HepG2 (cell line): ENCODE measurements at regions not wholly inside any gene's neighbourhood (a gene's known extent, or its start where the extent isn't known, plus 50 kb on each side); places are given as distances from the start of the nearest gene placed in this dataset.

Experiments
- ATAC-seq: fragments of 200-7000 bp; cut with Tn5 transposase; 3 replicates; pipeline ENCODE4 v1.9.1; 2020; ENCODE audit warnings: mild to moderate bottlenecking, moderate library complexity
- BruUV-seq: library from RNA; stranded (reverse); fragments of 400-500 nt; replicated peaks from 2 replicates; lab custom pipeline; 2021; lab: Mats Ljungman, UMichigan
- CTCF ChIA-PET: fragments of 300-600 bp; formaldehyde crosslinking; extraction: SDS; loops from one replicate; lab custom pipeline; 2021; ENCODE audit warnings: low total read pairs, inconsistent platforms, low intra/inter-chr PET ratio; lab: Yijun Ruan, JAX
- POLR2A ChIA-PET: fragments of 350-600 bp; sonication (Branson Sonifier 250); formaldehyde crosslinking; loops from one replicate; lab custom pipeline; 2020; ENCODE audit warnings: antibody characterized with exemption, inconsistent platforms; lab: Yijun Ruan, JAX
- DNase-seq: peaks from one replicate; pipeline ENCODE4 v3.0.0-alpha.2; 2015; ENCODE audit warnings: low spot score
- FAIRE-seq: peaks from 3 replicates; lab custom pipeline; 2011; peaks lifted over from hg19 to GRCh38; lab: Jason Lieb, UNC
- H2AFZ ChIP-seq: one replicate; pipeline ENCODE4 v1.6.1; 2011; ENCODE audit warnings: low read length, inconsistent platforms
- H3K27ac ChIP-seq: fragments of 300-600 bp; 3 replicates; pipeline ENCODE4 v1.8.0; 2011; ENCODE audit warnings: mixed run types, mild to moderate bottlenecking, mixed read lengths, low read length, inconsistent platforms; ENCODE audit not compliant: insufficient read depth; ENCODE audit errors: extremely low read length
- H3K27me3 ChIP-seq, 2 experiments: fragments of 200-600 bp in 1 of 2; 2 replicates in 1 of 2; 3 replicates in 1 of 2; pipeline versions ENCODE4 v1.6.0 to v1.8.0; 2011; ENCODE audit warnings: low read length in 2 of 2, mild to moderate bottlenecking in 2 of 2, moderate library complexity in 2 of 2, inconsistent platforms in 1 of 2; ENCODE audit not compliant: insufficient read depth in 2 of 2, control insufficient read depth in 1 of 2
- H3K36me3 ChIP-seq, 2 experiments: fragments of 200-600 bp in 1 of 2; replicated peaks in 1 of 2; 2 replicates in 1 of 2; 3 replicates in 1 of 2; pipeline versions ENCODE4 v1.5.1 to v1.8.0; 2011; ENCODE audit warnings: low read length in 2 of 2, inconsistent platforms in 1 of 2; ENCODE audit not compliant: insufficient read depth in 2 of 2, control insufficient read depth in 1 of 2
- H3K4me1 ChIP-seq: 2 replicates; pipeline ENCODE4 v1.5.1; 2012; ENCODE audit warnings: low read length, inconsistent platforms; ENCODE audit not compliant: insufficient read depth
- H3K4me2 ChIP-seq: 2 replicates; pipeline ENCODE4 v1.6.0; 2011; ENCODE audit warnings: low read depth, low read length, inconsistent platforms
- H3K4me3 ChIP-seq, 3 experiments: fragments of 200-600 bp in 1 of 3; sonication (generic), shearing (Covaris generic) in 1 of 3; replicated peaks in 1 of 3; 2 replicates each; pipeline ENCODE4 v1.5.1; 2011 to 2016; ENCODE audit warnings: low read length in 3 of 3, inconsistent platforms in 2 of 3, low read depth in 2 of 3, mild to moderate bottlenecking in 2 of 3, control low read depth in 1 of 3, mixed read lengths in 1 of 3; ENCODE audit not compliant: insufficient read depth in 1 of 3
- H3K79me2 ChIP-seq: one replicate; pipeline ENCODE4 v1.6.1; 2011; ENCODE audit warnings: low read length, inconsistent platforms; ENCODE audit not compliant: insufficient read depth
- H3K9ac ChIP-seq: 2 replicates; pipeline ENCODE4 v1.6.0; 2011; ENCODE audit warnings: mild to moderate bottlenecking, low read depth, low read length, inconsistent platforms; ENCODE audit not compliant: insufficient read depth
- H3K9me3 ChIP-seq: 2 replicates; pipeline ENCODE4 v1.5.1; 2012; ENCODE audit warnings: mild to moderate bottlenecking, low read length
- H4K20me1 ChIP-seq: 2 replicates; pipeline ENCODE4 v1.6.0; 2011; ENCODE audit warnings: inconsistent platforms, mild to moderate bottlenecking, low read length, moderate library complexity; ENCODE audit not compliant: insufficient read depth
- DNMT1 ChIP-seq: sonication (generic); formaldehyde crosslinking; IDR thresholded peaks from 2 replicates; pipeline ENCODE4 v1.5.1; 2020; ENCODE audit warnings: mild to moderate bottlenecking, missing genetic modification reagents
- E2F1 ChIP-seq: sonication (generic); formaldehyde crosslinking; IDR thresholded peaks from 2 replicates; pipeline ENCODE4 v1.5.0; 2020; ENCODE audit warnings: missing genetic modification reagents
- ELF1 ChIP-seq: sonication (generic); formaldehyde crosslinking; IDR thresholded peaks from 2 replicates; pipeline ENCODE4 v1.4.0; 2020; ENCODE audit warnings: missing genetic modification reagents
- HOXA7 ChIP-seq: sonication (generic); formaldehyde crosslinking; IDR thresholded peaks from 2 replicates; pipeline ENCODE4 v1.8.1; 2022; ENCODE audit warnings: mild to moderate bottlenecking, missing genetic modification reagents, moderate library complexity
- MXD4 ChIP-seq: IDR thresholded peaks from 2 replicates; pipeline ENCODE4 v1.6.1; 2016; ENCODE audit warnings: mild to moderate bottlenecking, missing biosample characterization, missing genetic modification reagents
- NFE2L2 ChIP-seq: fragments of 150-350 bp; IDR thresholded peaks from 2 replicates; pipeline ENCODE4 v1.6.1; 2014; ENCODE audit warnings: low read length
- NPAS2 ChIP-seq: sonication (generic); formaldehyde crosslinking; IDR thresholded peaks from 2 replicates; pipeline ENCODE4 v1.8.0; 2022; ENCODE audit warnings: mild to moderate bottlenecking, missing genetic modification reagents, borderline replicate concordance
- NRL ChIP-seq: sonication (generic); formaldehyde crosslinking; IDR thresholded peaks from 2 replicates; pipeline ENCODE4 v1.5.0; 2020; ENCODE audit warnings: missing genetic modification reagents, mild to moderate bottlenecking, moderate library complexity, borderline replicate concordance
- PRDM10 ChIP-seq: sonication (generic); formaldehyde crosslinking; IDR thresholded peaks from 2 replicates; pipeline ENCODE4 v1.4.0; 2020; ENCODE audit warnings: low read depth, missing genetic modification reagents
- ZFP1 ChIP-seq: IDR thresholded peaks from 2 replicates; pipeline ENCODE4 v1.6.1; 2016
- ZKSCAN1 ChIP-seq: fragments of 150-350 bp; IDR thresholded peaks from 2 replicates; pipeline ENCODE4 v1.6.1; 2014; ENCODE audit warnings: low read length
- ZNF609 ChIP-seq: sonication (generic); formaldehyde crosslinking; IDR thresholded peaks from 2 replicates; pipeline ENCODE4 v1.4.0; 2020; ENCODE audit warnings: mild to moderate bottlenecking, missing genetic modification reagents, borderline replicate concordance
- ZNF709 ChIP-seq: sonication (generic); formaldehyde crosslinking; IDR thresholded peaks from 2 replicates; pipeline ENCODE4 v1.5.0; 2020; ENCODE audit warnings: mild to moderate bottlenecking, missing genetic modification reagents
- ZSCAN12 ChIP-seq: sonication (generic); formaldehyde crosslinking; IDR thresholded peaks from 2 replicates; pipeline ENCODE4 v1.9.0; 2021; ENCODE audit warnings: mild to moderate bottlenecking, missing genetic modification reagents
- WGBS: methylation state at CpG from one replicate; pipeline ENCODE4 v1.1.6; 2017; ENCODE audit warnings: low lambda C conversion rate; 5-methylcytosine and 5-hydroxymethylcytosine counted together
- in situ Hi-C: cut with HindIII; loops from 2 replicates; pipeline ENCODE4 v1.10.0; 2017; ENCODE audit warnings: low pct_unique_long_range_greater_than_20kb; ENCODE audit not compliant: extremely low pct_ligation_motif_present
- intact Hi-C: fragments of 100-400 bp; cut with micrococcal nuclease; formaldehyde crosslinking; loops from one replicate; pipeline ENCODE4 v1.10.0; 2022; ENCODE audit not compliant: unreplicated experiment

GRCh38 chr20:36084356-36084755 lies 70.2 kb upstream of the EPB41L1 start (continued):
- TF ChIP-seq NPAS2 (CRISPR knock-in tag), result no peak
- no peak for TF ChIP-seq NRL (CRISPR knock-in tag)
- no peak for TF ChIP-seq ZFP1 (CRISPR knock-in tag)
- no peak for TF ChIP-seq ZNF609
- no peak for TF ChIP-seq ZKSCAN1
- no peak for TF ChIP-seq DNMT1
- TF ChIP-seq ZNF709 (CRISPR knock-in tag), result no peak

GRCh38 chr20:36084897-36085613 lies 69.5 kb upstream of the EPB41L1 start:
- intact Hi-C loops (no loop called here), in situ Hi-C loops (no loop called here)
- Histone ChIP-seq H3K9me3 (peaks cover 5% of the 10 kb centered on the region; the same call in 1 of the 2 replicates), H3K4me3 (no peak overlapping the region), H3K4me2 (0 out of 2 replicates have a peak overlapping the region, but pooled peaks have one; percentile 0), H3K9ac (no peak overlapping the region), H4K20me1 (no peaks in the 10 kb centered on the region), H3K79me2 (no peaks in the 10 kb centered on the region), H3K27me3 (peaks cover 0 to 7% of the 10 kb centered on the region in 2 experiments; a peak in 2 of 5 replicates), H2AFZ (no peak overlapping the region), H3K4me1 (peaks cover 24% of the 10 kb centered on the region), H3K27ac (no peak overlapping the region), H3K36me3 (no peaks in the 10 kb centered on the region)
- ATAC-seq, result peak; percentile 50
- WGBS, result 14% methylated on average over 4 of the region's 4 CpGs
- FAIRE-seq, result peak; percentile 70
- ChIA-PET CTCF (no interaction called here), POLR2A (interaction anchor here (0.6 to 1.4 kb wide), 4 partner anchors 10 to 42 kb away, joined by 3 read pairs; no protein-coding TSS in a partner anchor)
- BruUV-seq, result no TSS peak
- peak; percentile 75 for DNase-seq
- TF ChIP-seq E2F1 (no peak), MXD4 (CRISPR knock-in tag) (no peak), PRDM10 (CRISPR knock-in tag) (peak; percentile 61; the same call in 1 of the 2 replicates), ELF1 (CRISPR knock-in tag) (no peak), HOXA7 (CRISPR knock-in tag) (no peak), ZSCAN12 (CRISPR knock-in tag) (no peak), NFE2L2 (no peak)
